Aorta (tissue), 5 donors: ENCODE measurements at regions not wholly inside any gene's neighbourhood (a gene's known extent, or its start where the extent isn't known, plus 50 kb on each side); places are given as distances from the start of the nearest gene placed in this dataset.

ENCODE experiments used
- ATAC-seq: fragments of 200-7000 bp; cut with Tn5 transposase; one replicate; pipeline ENCODE4 v1.9.1; 2022; ENCODE audit warnings: moderate library complexity; ENCODE audit not compliant: low FRiP score
- DNase-seq, 2 donors: peaks; one replicate each; pipeline ENCODE4 v3.0.0-alpha.2; 2020
- H3K27ac ChIP-seq, 2 donors: one replicate each; pipeline ENCODE4 v1.5.1; 2013; ENCODE audit warnings: low read length in 2 of 2, mild to moderate bottlenecking in 2 of 2, moderate library complexity in 2 of 2, control low read depth in 1 of 2, inconsistent platforms in 1 of 2, low read depth in 1 of 2
- H3K27me3 ChIP-seq, 2 donors: one replicate each; pipeline ENCODE4 v1.6.1; 2013; ENCODE audit warnings: control low read depth in 1 of 2, low read length in 1 of 2, mild to moderate bottlenecking in 1 of 2, moderate library complexity in 1 of 2; ENCODE audit not compliant: insufficient read depth in 2 of 2, control insufficient read depth in 1 of 2
- H3K36me3 ChIP-seq, 2 donors: one replicate each; pipeline ENCODE4 v1.6.1; 2013; ENCODE audit warnings: control low read depth in 1 of 2, low read length in 1 of 2, mild to moderate bottlenecking in 1 of 2; ENCODE audit not compliant: insufficient read depth in 2 of 2, control insufficient read depth in 1 of 2
- H3K4me1 ChIP-seq, 2 donors: one replicate each; pipeline ENCODE4 v1.6.1; 2013; ENCODE audit warnings: low read length in 2 of 2, control low read depth in 1 of 2, mild to moderate bottlenecking in 1 of 2, moderate library complexity in 1 of 2; ENCODE audit not compliant: insufficient read depth in 2 of 2, control insufficient read depth in 1 of 2
- H3K4me3 ChIP-seq, 2 donors: one replicate each; pipeline ENCODE4 v1.5.1; 2013; ENCODE audit warnings: low read length in 2 of 2, control low read depth in 1 of 2, mild to moderate bottlenecking in 1 of 2
- H3K9me3 ChIP-seq: one replicate; pipeline ENCODE4 v1.6.1; 2013; ENCODE audit warnings: mild to moderate bottlenecking, low read length; ENCODE audit not compliant: control insufficient read depth
- WGBS, 2 donors: extraction: QIAGEN DNeasy Blood & Tissue Kit; methylation state at CpG; one replicate each; pipeline ENCODE4 v1.1.7; 2013; 5-methylcytosine and 5-hydroxymethylcytosine counted together
- intact Hi-C, 2 donors: fragments of 100-400 bp; cut with DNase I; formaldehyde crosslinking; loops; one replicate each; pipeline versions ENCODE4 v1.14.2 to v1.15.0; 2022
- donor health status: healthy with polysubstance abuse.
- donor health status: Bipolar disorder and iron deficiency.
- donor health status: DM: no; HTN: no; CAD: no.
- donor health status: DM: no; HTN: no; CAD: no.
- donor health status: DM: yes; HTN: yes; CAD: no.

DNA sequence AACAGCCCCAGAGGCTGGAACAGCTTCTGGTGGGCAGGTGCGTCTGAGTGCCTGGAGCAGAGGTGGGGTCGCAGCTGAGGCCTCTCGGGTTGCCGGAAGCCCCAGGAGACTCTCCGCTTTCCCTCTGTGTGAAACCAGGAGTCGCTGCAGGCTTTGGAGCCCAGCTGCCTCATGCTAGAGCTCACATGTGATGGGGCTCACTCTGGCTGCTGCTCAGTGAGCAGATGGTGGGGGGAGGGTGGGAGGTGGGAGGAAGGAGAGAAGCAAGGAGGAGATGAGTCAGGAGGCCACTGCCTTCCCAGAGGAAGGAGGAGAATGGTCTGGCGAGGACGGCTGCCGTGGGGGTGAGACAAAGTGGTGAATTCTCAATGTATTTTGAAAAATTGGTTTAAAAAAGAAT is 290.1 kb upstream of the CHRNA7 start:
- no peak for ATAC-seq
- Histone ChIP-seq H3K27me3 (no peaks in the 10 kb centered on the region), H3K9me3 (no peaks in the 10 kb centered on the region), H3K4me1 (no peaks in the 10 kb centered on the region), H3K4me3 (no peak overlapping the region), H3K36me3 (no peaks in the 10 kb centered on the region), H3K27ac (no peak overlapping the region)
- 33 to 44% methylated on average over 9 of the region's 9 CpGs for WGBS, 2 donors
- intact Hi-C loops: no loop called here
- no peak for DNase-seq

DNA sequence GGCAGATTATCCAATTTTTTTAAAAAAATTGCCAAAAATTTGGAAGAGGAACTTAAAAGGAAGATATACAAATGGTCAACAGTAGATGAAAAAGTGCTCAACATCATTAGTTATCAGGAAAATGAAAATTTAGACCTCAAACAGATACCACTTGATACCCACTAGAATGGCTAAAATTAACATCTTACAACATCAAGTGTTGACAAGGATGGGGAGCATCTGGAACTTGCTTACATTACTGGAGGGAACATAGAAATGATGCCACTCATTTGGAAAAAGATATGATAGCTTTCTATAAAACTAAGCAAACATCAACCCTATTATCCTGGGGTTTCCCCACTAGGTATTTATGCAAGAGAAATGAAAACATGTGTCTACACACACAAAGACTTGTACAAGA is 284.5 kb upstream of the CHRNA7 start:
- DNase-seq (no peak), ATAC-seq (no peak)
- Histone ChIP-seq H3K9me3 (no peaks in the 10 kb centered on the region), H3K27me3 (no peaks in the 10 kb centered on the region), H3K36me3 (no peaks in the 10 kb centered on the region), H3K4me1 (no peaks in the 10 kb centered on the region), H3K27ac (no peak overlapping the region), H3K4me3 (no peak overlapping the region)
- intact Hi-C loops: loop anchor here in 1 of 2 donors (5.0 kb wide), 1 partner anchor 36 kb away; no protein-coding TSS in a partner anchor

DNA sequence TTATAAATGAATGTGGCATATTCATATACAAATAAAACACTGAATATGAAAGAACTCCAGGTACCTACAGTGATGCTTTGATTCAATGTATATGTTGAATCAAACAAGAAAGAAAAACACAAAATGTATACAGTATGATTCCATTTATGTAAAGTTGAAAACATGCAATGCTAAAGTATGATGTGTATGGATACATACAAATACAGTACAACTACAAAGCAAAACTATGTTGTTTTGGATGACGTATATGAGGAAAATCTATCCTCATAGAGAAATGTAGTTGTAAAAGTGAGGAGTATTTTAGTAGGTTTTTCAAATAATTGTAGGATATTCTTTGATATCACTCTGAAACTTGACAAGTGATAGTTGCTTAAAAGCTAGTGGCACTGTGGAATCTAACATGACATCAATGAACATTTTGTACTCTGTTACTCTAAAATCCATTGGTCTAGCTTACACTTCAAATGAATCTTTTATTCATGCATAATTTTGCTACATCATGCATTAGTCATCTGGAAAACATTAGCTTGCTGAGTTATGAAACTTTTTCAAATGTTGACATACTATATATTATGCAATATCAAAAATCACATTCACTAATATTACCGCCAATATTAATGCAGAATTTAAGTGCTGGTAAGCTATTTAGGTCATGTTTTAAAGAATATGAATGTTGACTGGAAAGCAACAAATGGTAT is 278.1 kb upstream of the CHRNA7 start:
- WGBS, 2 donors: 79 to 84% methylated on average over 2 of the region's 2 CpGs
- no peaks in the 10 kb centered on the region for H3K4me1 ChIP-seq
- no peaks in the 10 kb centered on the region for H3K9me3 ChIP-seq
- ATAC-seq: no peak
- H3K27ac ChIP-seq: no peak overlapping the region
- H3K27me3 ChIP-seq: no peaks in the 10 kb centered on the region
- intact Hi-C loops: no loop called here
- no peak overlapping the region for H3K4me3 ChIP-seq
- H3K36me3 ChIP-seq: no peaks in the 10 kb centered on the region
- no peak for DNase-seq

DNA sequence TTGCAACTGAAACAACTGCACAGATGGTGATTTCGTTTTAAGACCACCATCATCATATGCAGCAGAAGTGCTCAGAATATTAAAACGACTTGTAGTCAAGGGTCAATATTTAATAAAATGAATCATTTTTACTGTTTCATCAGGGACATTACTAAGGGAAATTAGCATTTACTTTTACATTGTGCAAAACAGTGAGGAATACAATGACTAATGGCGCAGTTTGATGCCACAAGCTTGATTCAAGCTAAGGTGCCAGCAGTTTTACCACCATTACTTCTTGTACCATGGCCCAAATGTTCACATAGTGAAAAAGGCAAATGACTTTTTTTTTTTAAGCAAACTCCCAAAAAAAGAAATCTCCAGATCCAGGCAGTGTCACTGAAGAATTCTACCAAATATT is 277.4 kb upstream of the CHRNA7 start:
- Histone ChIP-seq H3K4me3 (no peak overlapping the region), H3K36me3 (no peaks in the 10 kb centered on the region), H3K4me1 (no peaks in the 10 kb centered on the region), H3K27me3 (no peaks in the 10 kb centered on the region), H3K9me3 (no peaks in the 10 kb centered on the region), H3K27ac (no peak overlapping the region)
- 73 to 77% methylated on average over 3 of the region's 3 CpGs for WGBS, 2 donors
- no peak for DNase-seq
- no peak for ATAC-seq
- intact Hi-C loops: no loop called here

DNA sequence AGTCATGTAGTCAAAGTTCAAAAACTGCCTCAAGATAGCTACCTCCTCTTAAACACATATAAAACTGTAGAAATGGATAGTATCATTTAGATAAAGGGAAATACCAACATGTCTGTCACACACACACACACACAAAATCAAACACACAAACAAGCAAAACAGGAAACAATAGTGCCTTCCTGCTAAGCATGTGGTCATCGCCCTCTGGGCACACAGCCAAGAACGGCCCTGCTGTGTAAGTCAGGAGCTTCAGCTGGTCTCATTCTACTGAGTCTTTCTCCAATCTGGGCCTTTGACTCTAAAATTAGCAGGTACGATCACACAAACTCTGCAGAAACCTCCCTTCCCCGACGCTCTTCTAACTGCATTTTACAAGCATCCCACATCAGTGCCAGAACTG is 272.2 kb upstream of the CHRNA7 start:
- Histone ChIP-seq H3K4me1 (no peaks in the 10 kb centered on the region), H3K27me3 (no peaks in the 10 kb centered on the region), H3K4me3 (no peak overlapping the region), H3K36me3 (no peaks in the 10 kb centered on the region), H3K9me3 (no peaks in the 10 kb centered on the region), H3K27ac (no peak overlapping the region)
- WGBS, 2 donors: 51 to 56% methylated on average over 5 of the region's 5 CpGs
- ATAC-seq (no peak), DNase-seq (peak in 1 of 2 donors; percentile 66)
- intact Hi-C loops: no loop called here

DNA sequence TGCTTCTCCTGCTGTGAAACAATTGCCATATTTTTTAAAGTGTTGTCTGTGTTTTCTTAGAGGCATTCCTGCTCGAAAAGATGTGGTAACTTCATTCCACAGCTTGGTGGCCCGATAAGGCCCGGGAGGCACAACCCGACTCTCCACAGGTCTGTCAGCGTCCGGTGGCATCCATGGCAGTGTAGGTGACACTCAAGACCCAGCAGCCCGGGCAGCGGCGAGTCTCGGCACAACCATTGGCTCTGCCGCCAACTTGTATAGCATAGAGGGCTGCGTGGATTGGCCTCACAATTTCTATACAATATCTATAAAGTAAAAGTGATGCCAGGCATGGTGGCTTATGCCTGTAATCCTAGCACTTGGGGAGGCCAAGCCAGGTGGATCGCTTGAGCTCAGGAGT is 262.3 kb upstream of the CHRNA7 start:
- DNase-seq: no peak
- H3K27ac ChIP-seq: no peak overlapping the region
- no peaks in the 10 kb centered on the region for H3K9me3 ChIP-seq
- H3K36me3 ChIP-seq: no peaks in the 10 kb centered on the region
- intact Hi-C loops: no loop called here
- no peak overlapping the region for H3K4me3 ChIP-seq
- 90 to 92% methylated on average over 13 of the region's 13 CpGs for WGBS, 2 donors
- no peak for ATAC-seq
- no peaks in the 10 kb centered on the region for H3K27me3 ChIP-seq
- no peaks in the 10 kb centered on the region for H3K4me1 ChIP-seq

DNA sequence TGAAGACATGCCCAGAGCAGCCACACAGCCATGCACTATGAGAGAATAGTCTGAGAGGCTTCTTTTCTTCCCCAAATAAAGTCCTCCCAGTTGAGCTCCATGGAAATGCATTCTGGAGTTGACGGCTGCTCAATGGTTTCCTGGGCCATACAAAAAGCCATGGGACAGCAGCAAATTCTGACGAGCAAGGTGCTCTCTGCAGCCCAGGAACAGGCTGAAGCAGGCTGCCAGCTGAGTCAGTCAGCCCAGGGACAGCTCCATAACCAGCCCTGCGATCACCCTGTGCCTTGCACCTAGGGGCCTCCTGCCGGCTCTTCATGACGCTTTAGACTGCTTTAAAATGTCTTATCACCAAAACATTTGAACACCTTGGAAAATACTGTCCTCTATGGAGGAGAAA is 256.3 kb upstream of the CHRNA7 start:
- Histone ChIP-seq H3K27me3 (no peaks in the 10 kb centered on the region), H3K4me3 (no peak overlapping the region), H3K27ac (no peak overlapping the region), H3K4me1 (no peaks in the 10 kb centered on the region), H3K9me3 (no peaks in the 10 kb centered on the region), H3K36me3 (no peaks in the 10 kb centered on the region)
- whole genome bisulfite sequencing, 2 donors: 44% methylated on average over 5 of the region's 5 CpGs
- DNase-seq (no peak), ATAC-seq (no peak)
- intact Hi-C loops: no loop called here

DNA sequence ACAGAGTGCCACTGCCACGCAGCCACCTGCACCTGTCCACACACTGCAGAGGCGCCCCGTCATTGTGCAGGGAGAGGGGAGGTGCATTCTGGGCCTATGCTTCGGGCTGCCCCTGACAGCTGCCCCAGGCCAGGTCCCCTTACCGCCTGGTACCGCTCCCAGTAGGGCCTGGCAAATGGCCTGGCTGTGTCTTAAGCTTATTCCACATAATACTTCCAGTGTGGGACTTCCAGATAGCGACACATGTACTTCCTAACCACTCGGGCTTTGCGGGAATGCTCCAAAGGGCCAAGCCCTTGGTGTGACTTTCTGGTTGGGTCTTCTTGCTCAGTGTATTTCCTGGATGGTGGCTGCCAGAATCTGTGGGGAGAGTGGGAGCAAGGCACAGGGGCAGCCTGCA is 254.3 kb upstream of the CHRNA7 start:
- Histone ChIP-seq H3K4me3 (no peak overlapping the region), H3K27me3 (no peaks in the 10 kb centered on the region), H3K27ac (no peak overlapping the region), H3K4me1 (no peaks in the 10 kb centered on the region), H3K36me3 (no peaks in the 10 kb centered on the region), H3K9me3 (no peaks in the 10 kb centered on the region)
- ATAC-seq (no peak), DNase-seq (no peak)
- WGBS, 2 donors: 68 to 82% methylated on average over 9 of the region's 9 CpGs
- intact Hi-C loops: no loop called here

DNA sequence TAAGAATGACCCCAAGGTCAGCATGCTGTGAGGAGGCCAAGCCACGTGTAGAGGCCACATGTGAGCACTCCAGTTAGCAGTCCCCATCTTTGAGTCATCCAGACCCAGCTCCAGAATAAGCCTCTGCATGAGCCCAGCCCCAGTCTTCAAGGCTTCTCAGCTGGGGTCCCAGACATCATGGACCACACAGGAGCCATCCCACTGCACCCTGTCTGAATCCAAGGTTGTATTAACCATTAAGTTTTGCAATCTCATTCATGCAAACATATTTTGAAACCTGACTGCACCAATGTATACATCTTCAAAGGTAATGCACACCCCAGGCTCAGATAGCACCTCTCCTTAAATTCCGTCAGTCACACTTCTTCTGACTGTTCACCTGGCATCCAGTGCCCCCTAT is 249.1 kb upstream of the CHRNA7 start:
- ATAC-seq (no peak), DNase-seq (no peak)
- WGBS, 2 donors: 59 to 62% methylated on average over 2 of the region's 2 CpGs

More for the DNA sequence above, 249.1 kb upstream of the CHRNA7 start:
- Histone ChIP-seq H3K4me3 (no peak overlapping the region), H3K27me3 (no peaks in the 10 kb centered on the region), H3K4me1 (no peaks in the 10 kb centered on the region), H3K27ac (no peak overlapping the region), H3K9me3 (no peaks in the 10 kb centered on the region), H3K36me3 (no peaks in the 10 kb centered on the region)
- intact Hi-C loops: loop anchor here in 1 of 2 donors (5.0 kb wide), 1 partner anchor 34 kb away; no protein-coding TSS in a partner anchor
